DND-41 (cell line): ENCODE measurements at regions not wholly inside any gene's neighbourhood (a gene's known extent, or its start where the extent isn't known, plus 50 kb on each side); places are given as distances from the start of the nearest gene placed in this dataset.

Experiments
- CTCF ChIP-seq: IDR thresholded peaks from 2 replicates; pipeline ENCODE4 v1.5.1; 2012; ENCODE audit warnings: borderline replicate concordance, low read length, moderate library complexity, mild to moderate bottlenecking; ENCODE audit not compliant: poor library complexity, severe bottlenecking; ENCODE audit errors: extremely low read depth
- EZH2 ChIP-seq: IDR thresholded peaks from 3 replicates; pipeline ENCODE4 v1.6.1; 2012; ENCODE audit warnings: borderline replicate concordance, low read depth, mild to moderate bottlenecking, moderate library complexity, low read length, inconsistent platforms; ENCODE audit not compliant: severe bottlenecking

GRCh38 chr4:14771094-14771493 lies 231.2 kb upstream of the CPEB2 start:
- no peak for TF ChIP-seq EZH2
- TF ChIP-seq CTCF, result no peak
